HFF-Myc (cell line): ENCODE measurements at regions not wholly inside any gene's neighbourhood (a gene's known extent, or its start where the extent isn't known, plus 50 kb on each side); places are given as distances from the start of the nearest gene placed in this dataset.

Source experiments
- DNase-seq: peaks from one replicate; pipeline ENCODE4 v3.0.0-alpha.2; 2011; ENCODE audit warnings: low read depth; ENCODE audit errors: extremely low read depth
- H3K4me3 ChIP-seq: replicated peaks from 2 replicates; pipeline ENCODE4 v1.5.1; 2011; ENCODE audit warnings: low read depth, mild to moderate bottlenecking, control low read depth, low read length
- TF ChIP-seq, protein P1 (sequence below): IDR thresholded peaks from 2 replicates; pipeline ENCODE4 v1.5.1; 2012; ENCODE audit warnings: mild to moderate bottlenecking, low read depth, low read length, control low read depth; ENCODE audit errors: missing control alignments

GRCh38 chr2:198811198-198811597 lies 646.5 kb downstream of the SATB2 start:
- H3K4me3 ChIP-seq = no peak overlapping the region
- DNase-seq = no peak
- TF ChIP-seq, protein P1, sequence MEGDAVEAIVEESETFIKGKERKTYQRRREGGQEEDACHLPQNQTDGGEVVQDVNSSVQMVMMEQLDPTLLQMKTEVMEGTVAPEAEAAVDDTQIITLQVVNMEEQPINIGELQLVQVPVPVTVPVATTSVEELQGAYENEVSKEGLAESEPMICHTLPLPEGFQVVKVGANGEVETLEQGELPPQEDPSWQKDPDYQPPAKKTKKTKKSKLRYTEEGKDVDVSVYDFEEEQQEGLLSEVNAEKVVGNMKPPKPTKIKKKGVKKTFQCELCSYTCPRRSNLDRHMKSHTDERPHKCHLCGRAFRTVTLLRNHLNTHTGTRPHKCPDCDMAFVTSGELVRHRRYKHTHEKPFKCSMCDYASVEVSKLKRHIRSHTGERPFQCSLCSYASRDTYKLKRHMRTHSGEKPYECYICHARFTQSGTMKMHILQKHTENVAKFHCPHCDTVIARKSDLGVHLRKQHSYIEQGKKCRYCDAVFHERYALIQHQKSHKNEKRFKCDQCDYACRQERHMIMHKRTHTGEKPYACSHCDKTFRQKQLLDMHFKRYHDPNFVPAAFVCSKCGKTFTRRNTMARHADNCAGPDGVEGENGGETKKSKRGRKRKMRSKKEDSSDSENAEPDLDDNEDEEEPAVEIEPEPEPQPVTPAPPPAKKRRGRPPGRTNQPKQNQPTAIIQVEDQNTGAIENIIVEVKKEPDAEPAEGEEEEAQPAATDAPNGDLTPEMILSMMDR = no peak

DNA sequence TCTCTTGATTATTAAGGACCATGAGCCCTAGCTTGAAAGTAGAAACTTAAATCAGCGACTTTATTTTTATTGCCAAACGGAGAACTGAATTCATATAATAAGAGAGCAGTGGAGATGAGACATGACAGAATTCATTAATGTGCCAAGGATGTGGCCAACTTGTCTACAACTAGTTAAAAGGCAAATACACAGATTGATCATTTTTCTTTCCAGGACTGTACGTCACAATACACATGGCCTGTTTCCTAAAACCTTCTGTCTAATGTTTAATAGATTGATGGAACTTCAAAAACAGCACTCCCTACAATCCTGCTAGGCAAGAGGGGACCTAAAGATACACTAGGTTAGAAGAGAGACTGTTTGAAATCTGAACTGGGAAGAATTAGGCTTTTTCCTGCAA lies 647.8 kb downstream of the SATB2 start:
- TF ChIP-seq, protein P1 = no peak
- H3K4me3 ChIP-seq = no peak overlapping the region

DNA sequence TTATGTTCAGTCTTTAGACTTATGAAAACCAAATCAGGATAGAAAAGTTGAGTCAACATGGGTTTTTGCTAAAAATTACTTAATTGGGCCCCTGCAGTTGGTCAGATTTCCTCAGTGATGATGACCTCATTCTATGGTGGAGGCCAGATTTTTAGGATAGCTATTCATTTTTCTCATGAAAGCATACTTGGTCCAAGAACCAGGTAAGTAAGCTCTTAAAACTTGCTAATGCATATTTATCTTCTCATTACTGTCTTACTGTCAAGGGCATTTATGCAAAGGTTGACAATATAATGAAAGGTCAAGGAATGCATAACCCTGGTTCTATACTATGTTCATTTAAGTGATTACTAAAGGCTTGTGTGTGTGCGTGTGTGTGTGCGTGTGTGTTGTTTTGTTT lies 650.6 kb downstream of the SATB2 start:
- TF ChIP-seq, protein P1 = no peak
- H3K4me3 ChIP-seq = no peak overlapping the region
- no peak for DNase-seq

More for the DNA sequence above, 647.8 kb downstream of the SATB2 start:
- no peak for DNase-seq

DNA sequence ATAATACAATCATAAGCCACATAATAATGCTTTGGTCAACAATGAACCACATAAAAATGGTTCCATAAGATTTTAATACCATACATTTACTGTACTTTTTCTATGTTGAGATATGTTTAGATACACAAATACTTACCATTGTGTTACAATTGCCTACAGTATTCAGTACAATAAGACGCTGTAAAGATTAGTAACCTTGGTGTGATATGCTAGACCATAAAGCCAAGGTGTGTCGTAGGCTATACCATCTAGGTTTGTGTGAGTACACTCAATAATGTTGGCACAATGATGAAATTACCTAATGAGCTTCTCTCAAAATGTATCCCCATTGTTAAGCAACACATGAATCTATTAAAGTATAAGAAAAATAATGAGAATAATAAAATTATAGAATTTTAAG lies 662.3 kb downstream of the SATB2 start:
- no peak overlapping the region for H3K4me3 ChIP-seq
- DNase-seq = no peak
- TF ChIP-seq, protein P1 = no peak

- DNase-seq = no peak
- H3K4me3 ChIP-seq = no peak overlapping the region
- TF ChIP-seq, protein P1 = no peak
Observed at GRCh38 chr2:198791623-198792022, 666.1 kb downstream of the SATB2 start.

GRCh38 chr2:198788676-198789075 lies 669.1 kb downstream of the SATB2 start:
- H3K4me3 ChIP-seq = no peak overlapping the region
- TF ChIP-seq, protein P1 = no peak
- DNase-seq = no peak

DNA sequence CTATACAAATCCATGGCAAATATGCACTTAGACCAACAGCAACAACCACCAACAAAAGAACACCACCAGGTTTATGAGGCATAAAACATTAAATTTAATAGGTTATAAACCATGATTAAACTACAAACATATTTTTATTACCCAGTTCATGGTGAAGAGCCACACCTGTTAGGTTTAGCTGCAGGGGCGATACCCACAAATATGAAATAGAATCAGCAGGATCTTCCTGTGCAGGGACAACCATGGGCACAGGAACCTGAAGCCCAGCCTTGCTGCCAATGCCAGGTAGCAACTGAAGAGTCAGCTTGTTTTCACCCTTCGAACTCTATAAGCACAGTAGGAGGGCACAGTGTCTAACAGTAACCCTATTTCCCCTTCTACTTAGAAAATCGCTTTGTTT lies 675.0 kb downstream of the SATB2 start:
- no peak for DNase-seq
- TF ChIP-seq, protein P1 = no peak
- no peak overlapping the region for H3K4me3 ChIP-seq
